PC-3 (cell line): ENCODE measurements at regions not wholly inside any gene's neighbourhood (a gene's known extent, or its start where the extent isn't known, plus 50 kb on each side); places are given as distances from the start of the nearest gene placed in this dataset.

Experiments used
- EZH2 ChIP-seq: fragments of 300-600 bp; sonication (generic); IDR thresholded peaks from one replicate; pipeline ENCODE4 v1.6.1; 2017; ENCODE audit warnings: antibody characterized with exemption, mild to moderate bottlenecking, low read length; ENCODE audit not compliant: unreplicated experiment
- TF ChIP-seq, protein P1 (sequence below): fragments of 300-600 bp; sonication (generic); conservative IDR thresholded peaks from 2 replicates; pipeline ENCODE4 v1.5.1; 2017; ENCODE audit warnings: antibody characterized with exemption, low read depth, mild to moderate bottlenecking, low read length

DNA sequence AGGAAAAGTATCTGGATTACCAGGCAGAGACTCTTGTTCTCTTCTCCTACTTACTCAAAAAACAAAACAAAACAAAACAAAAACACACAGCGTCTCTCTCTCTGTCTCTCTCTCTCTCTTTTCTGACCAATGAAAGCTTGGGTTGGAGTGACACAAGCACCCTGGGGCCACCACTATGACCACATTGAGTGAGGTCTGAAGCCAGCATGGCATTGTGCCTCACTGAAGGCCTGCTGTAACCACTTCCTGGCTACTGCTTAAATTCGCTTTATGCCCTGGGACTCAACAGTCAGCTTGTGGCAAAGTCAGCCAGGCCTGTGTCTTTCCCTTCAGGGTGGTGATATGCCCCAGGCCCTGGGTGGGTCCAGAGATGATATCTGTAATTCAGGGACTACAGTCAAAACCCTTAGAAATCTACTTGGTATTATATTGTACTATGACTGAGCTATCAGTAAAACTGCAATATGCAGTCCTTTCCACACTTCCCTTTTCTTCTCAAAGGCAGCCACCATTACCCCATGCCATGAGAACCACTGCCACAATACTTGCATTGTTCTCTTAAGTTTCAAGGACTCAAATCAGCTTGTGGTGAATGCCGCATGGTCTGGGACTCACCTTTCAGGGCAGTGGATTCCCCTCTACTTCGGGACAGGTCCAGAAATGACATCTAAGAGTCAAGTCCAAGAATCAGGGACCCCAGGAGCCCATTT is 606.8 kb upstream of the KLHL4 start:
- TF ChIP-seq, protein P1, sequence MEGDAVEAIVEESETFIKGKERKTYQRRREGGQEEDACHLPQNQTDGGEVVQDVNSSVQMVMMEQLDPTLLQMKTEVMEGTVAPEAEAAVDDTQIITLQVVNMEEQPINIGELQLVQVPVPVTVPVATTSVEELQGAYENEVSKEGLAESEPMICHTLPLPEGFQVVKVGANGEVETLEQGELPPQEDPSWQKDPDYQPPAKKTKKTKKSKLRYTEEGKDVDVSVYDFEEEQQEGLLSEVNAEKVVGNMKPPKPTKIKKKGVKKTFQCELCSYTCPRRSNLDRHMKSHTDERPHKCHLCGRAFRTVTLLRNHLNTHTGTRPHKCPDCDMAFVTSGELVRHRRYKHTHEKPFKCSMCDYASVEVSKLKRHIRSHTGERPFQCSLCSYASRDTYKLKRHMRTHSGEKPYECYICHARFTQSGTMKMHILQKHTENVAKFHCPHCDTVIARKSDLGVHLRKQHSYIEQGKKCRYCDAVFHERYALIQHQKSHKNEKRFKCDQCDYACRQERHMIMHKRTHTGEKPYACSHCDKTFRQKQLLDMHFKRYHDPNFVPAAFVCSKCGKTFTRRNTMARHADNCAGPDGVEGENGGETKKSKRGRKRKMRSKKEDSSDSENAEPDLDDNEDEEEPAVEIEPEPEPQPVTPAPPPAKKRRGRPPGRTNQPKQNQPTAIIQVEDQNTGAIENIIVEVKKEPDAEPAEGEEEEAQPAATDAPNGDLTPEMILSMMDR = no peak
- TF ChIP-seq EZH2 = no peak
